Neural progenitor cell (in vitro differentiated cells): ENCODE measurements at regions not wholly inside any gene's neighbourhood (a gene's known extent, or its start where the extent isn't known, plus 50 kb on each side); places are given as distances from the start of the nearest gene placed in this dataset.

Source experiments
- DNase-seq: peaks from one replicate; pipeline ENCODE4 v3.0.0-alpha.2; 2016; ENCODE audit warnings: low spot score
- H2AFZ ChIP-seq: fragments of 200-600 bp; sonication (generic); replicated peaks from 2 replicates; pipeline ENCODE4 v1.6.1; 2016; ENCODE audit warnings: antibody characterized with exemption
- H3F3A ChIP-seq: fragments of 200-600 bp; sonication (generic); 2 replicates; pipeline ENCODE4 v1.6.1; 2016; ENCODE audit warnings: antibody characterized with exemption, low read depth
- H3K27ac ChIP-seq: fragments of 200-600 bp; sonication (generic); 2 replicates; pipeline ENCODE4 v1.5.1; 2016; ENCODE audit warnings: mild to moderate bottlenecking
- H3K27me3 ChIP-seq: fragments of 200-600 bp; sonication (generic); 2 replicates; pipeline ENCODE4 v1.6.1; 2016; ENCODE audit warnings: mild to moderate bottlenecking, moderate library complexity
- H3K36me3 ChIP-seq: fragments of 200-600 bp; sonication (generic); 2 replicates; pipeline ENCODE4 v1.5.1; 2016
- H3K4me1 ChIP-seq: fragments of 200-600 bp; sonication (generic); 2 replicates; pipeline ENCODE4 v1.6.1; 2016; ENCODE audit warnings: mixed run types
- H3K4me2 ChIP-seq: fragments of 200-600 bp; sonication (generic); 2 replicates; pipeline ENCODE4 v1.6.1; 2016
- H3K4me3 ChIP-seq: fragments of 200-600 bp; sonication (generic); 2 replicates; pipeline ENCODE4 v1.5.1; 2016
- H3K79me2 ChIP-seq: fragments of 200-600 bp; sonication (generic); 2 replicates; pipeline ENCODE4 v1.6.1; 2016; ENCODE audit warnings: low read depth
- H3K9ac ChIP-seq: fragments of 200-600 bp; sonication (generic); 2 replicates; pipeline ENCODE4 v1.6.1; 2016
- H3K9me3 ChIP-seq: fragments of 200-600 bp; sonication (generic); 2 replicates; pipeline ENCODE4 v1.5.1; 2016; ENCODE audit warnings: low read depth
- H4K20me1 ChIP-seq: fragments of 200-600 bp; sonication (generic); 2 replicates; pipeline ENCODE4 v1.6.1; 2016; ENCODE audit warnings: low read depth
- H3K27ac Mint-ChIP-seq: 3 replicates; pipeline ENCODE4 v1.8.0; 2021; ENCODE audit warnings: mixed read lengths
- H3K27me3 Mint-ChIP-seq: 2 replicates; pipeline ENCODE4 v1.8.0; 2022; ENCODE audit warnings: low read depth, mild to moderate bottlenecking, inconsistent platforms, moderate library complexity, mixed read lengths; ENCODE audit not compliant: insufficient read depth
- H3K36me3 Mint-ChIP-seq: 3 replicates; pipeline ENCODE4 v1.8.0; 2021; ENCODE audit warnings: mixed read lengths
- H3K4me1 Mint-ChIP-seq: 3 replicates; pipeline ENCODE4 v1.8.0; 2021; ENCODE audit warnings: mixed read lengths
- H3K4me3 Mint-ChIP-seq: 3 replicates; pipeline ENCODE4 v1.8.0; 2021; ENCODE audit warnings: mild to moderate bottlenecking, moderate library complexity, mixed read lengths
- H3K9me3 Mint-ChIP-seq: 3 replicates; pipeline ENCODE4 v1.8.0; 2020; ENCODE audit warnings: mixed read lengths
- EZH2 ChIP-seq: fragments of 200-600 bp; sonication (generic); IDR thresholded peaks from 2 replicates; pipeline ENCODE4 v1.6.1; 2017; ENCODE audit warnings: antibody characterized with exemption, mild to moderate bottlenecking, moderate library complexity
- EZH2phosphoT487 ChIP-seq: fragments of 200-600 bp; sonication (generic); IDR thresholded peaks from 2 replicates; pipeline ENCODE4 v1.6.1; 2017; ENCODE audit warnings: antibody characterized with exemption
- TF ChIP-seq, protein P1 (sequence below): fragments of 200-600 bp; sonication (generic); IDR thresholded peaks from 2 replicates; pipeline ENCODE4 v1.5.1; 2017; ENCODE audit warnings: antibody characterized with exemption, mild to moderate bottlenecking

DNA sequence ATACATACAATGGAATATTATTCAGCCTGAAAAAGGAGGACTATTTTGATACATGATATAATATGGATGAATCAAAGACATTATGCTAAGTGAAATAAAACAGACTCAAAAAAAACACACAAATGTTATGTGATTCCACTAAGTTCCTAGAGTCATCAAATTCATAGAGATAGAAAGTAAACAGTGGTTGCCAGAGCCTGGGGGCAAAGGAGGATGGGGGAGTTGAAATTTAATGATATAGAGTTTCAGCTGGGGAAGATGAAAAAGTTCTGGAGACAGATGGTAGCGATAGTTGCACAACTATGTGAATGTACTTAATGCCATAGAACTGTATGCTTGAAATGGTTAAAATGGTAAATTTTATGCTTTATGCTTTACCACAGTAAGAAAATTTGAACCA lies 119.7 kb downstream of the METTL4 start:
- Mint-ChIP-seq H3K9me3 (peaks cover under 1% of the 10 kb centered on the region), H3K27me3 (no peaks in the 10 kb centered on the region), H3K4me1 (peaks cover 5% of the 10 kb centered on the region), H3K27ac (no peak overlapping the region), H3K4me3 (no peak overlapping the region), H3K36me3 (no peaks in the 10 kb centered on the region)
- H2AFZ ChIP-seq: no peak overlapping the region
- H3F3A ChIP-seq: no peaks in the 10 kb centered on the region
- no peaks in the 10 kb centered on the region for H4K20me1 ChIP-seq
- H3K79me2 ChIP-seq: no peaks in the 10 kb centered on the region
- no peaks in the 10 kb centered on the region for H3K4me1 ChIP-seq
- H3K36me3 ChIP-seq: no peaks in the 10 kb centered on the region
- no peaks in the 10 kb centered on the region for H3K9me3 ChIP-seq
- no peak overlapping the region for H3K4me3 ChIP-seq
- no peak overlapping the region for H3K9ac ChIP-seq
- no peaks in the 10 kb centered on the region for H3K27me3 ChIP-seq
- no peak overlapping the region for H3K4me2 ChIP-seq
- H3K27ac ChIP-seq: no peak overlapping the region
- DNase-seq: no peak
- TF ChIP-seq, protein P1, sequence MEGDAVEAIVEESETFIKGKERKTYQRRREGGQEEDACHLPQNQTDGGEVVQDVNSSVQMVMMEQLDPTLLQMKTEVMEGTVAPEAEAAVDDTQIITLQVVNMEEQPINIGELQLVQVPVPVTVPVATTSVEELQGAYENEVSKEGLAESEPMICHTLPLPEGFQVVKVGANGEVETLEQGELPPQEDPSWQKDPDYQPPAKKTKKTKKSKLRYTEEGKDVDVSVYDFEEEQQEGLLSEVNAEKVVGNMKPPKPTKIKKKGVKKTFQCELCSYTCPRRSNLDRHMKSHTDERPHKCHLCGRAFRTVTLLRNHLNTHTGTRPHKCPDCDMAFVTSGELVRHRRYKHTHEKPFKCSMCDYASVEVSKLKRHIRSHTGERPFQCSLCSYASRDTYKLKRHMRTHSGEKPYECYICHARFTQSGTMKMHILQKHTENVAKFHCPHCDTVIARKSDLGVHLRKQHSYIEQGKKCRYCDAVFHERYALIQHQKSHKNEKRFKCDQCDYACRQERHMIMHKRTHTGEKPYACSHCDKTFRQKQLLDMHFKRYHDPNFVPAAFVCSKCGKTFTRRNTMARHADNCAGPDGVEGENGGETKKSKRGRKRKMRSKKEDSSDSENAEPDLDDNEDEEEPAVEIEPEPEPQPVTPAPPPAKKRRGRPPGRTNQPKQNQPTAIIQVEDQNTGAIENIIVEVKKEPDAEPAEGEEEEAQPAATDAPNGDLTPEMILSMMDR: no peak
- TF ChIP-seq EZH2phosphoT487 (no peak), EZH2 (no peak)

DNA sequence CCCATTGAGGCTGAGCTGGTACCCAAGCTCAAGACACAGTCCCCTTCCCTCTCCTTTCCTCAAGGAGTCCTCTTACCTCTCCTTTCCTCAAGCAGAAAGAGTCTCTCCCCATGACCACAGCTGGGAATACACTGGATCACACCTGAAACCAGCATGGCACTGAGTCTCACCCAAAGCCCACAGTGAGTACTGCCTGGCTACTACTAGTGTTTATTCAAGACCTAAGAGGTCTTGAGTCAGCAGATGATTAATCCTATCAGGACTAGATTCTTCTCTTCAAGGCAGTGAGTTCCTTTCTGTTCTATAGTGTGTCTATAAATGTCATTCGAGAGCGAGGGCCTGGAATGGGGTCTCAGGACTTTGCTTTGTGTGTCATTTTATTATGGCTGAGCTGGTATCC lies 111.4 kb downstream of the METTL4 start:
- Histone ChIP-seq H3K4me2 (no peak overlapping the region), H3K9me3 (no peaks in the 10 kb centered on the region), H3K4me1 (no peaks in the 10 kb centered on the region), H3K27ac (no peak overlapping the region), H4K20me1 (no peaks in the 10 kb centered on the region), H3K9ac (no peak overlapping the region), H3K36me3 (no peaks in the 10 kb centered on the region), H3K4me3 (no peak overlapping the region), H2AFZ (no peak overlapping the region), H3F3A (no peaks in the 10 kb centered on the region), H3K27me3 (no peaks in the 10 kb centered on the region), H3K79me2 (no peaks in the 10 kb centered on the region)
- Mint-ChIP-seq H3K4me3 (no peak overlapping the region), H3K4me1 (no peaks in the 10 kb centered on the region), H3K36me3 (no peaks in the 10 kb centered on the region), H3K27ac (no peak overlapping the region), H3K27me3 (no peaks in the 10 kb centered on the region), H3K9me3 (peaks cover 2% of the 10 kb centered on the region)
- TF ChIP-seq, protein P1: no peak
- TF ChIP-seq EZH2phosphoT487 (no peak), EZH2 (no peak)
- DNase-seq: no peak

GRCh38 chr18:2466978-2467377 lies 104.3 kb downstream of the METTL4 start:
- no peaks in the 10 kb centered on the region for H4K20me1 ChIP-seq
- Mint-ChIP-seq H3K4me3 (no peak overlapping the region), H3K4me1 (no peaks in the 10 kb centered on the region), H3K27ac (no peak overlapping the region), H3K36me3 (no peaks in the 10 kb centered on the region), H3K9me3 (no peaks in the 10 kb centered on the region), H3K27me3 (peaks cover 4% of the 10 kb centered on the region)
- DNase-seq: no peak
- H3F3A ChIP-seq: no peaks in the 10 kb centered on the region
- H3K4me2 ChIP-seq: no peak overlapping the region
- H3K9ac ChIP-seq: no peak overlapping the region
- no peaks in the 10 kb centered on the region for H3K4me1 ChIP-seq
- H3K27ac ChIP-seq: no peak overlapping the region
- H3K27me3 ChIP-seq: no peaks in the 10 kb centered on the region
- H2AFZ ChIP-seq: no peak overlapping the region
- TF ChIP-seq, protein P1: no peak
- TF ChIP-seq EZH2: no peak
- no peak for TF ChIP-seq EZH2phosphoT487
- H3K79me2 ChIP-seq: no peaks in the 10 kb centered on the region
- no peak overlapping the region for H3K4me3 ChIP-seq
- H3K36me3 ChIP-seq: no peaks in the 10 kb centered on the region
- H3K9me3 ChIP-seq: no peaks in the 10 kb centered on the region
